CD4-positive, alpha-beta T cell (primary cell): ENCODE measurements at regions not wholly inside any gene's neighbourhood (a gene's known extent, or its start where the extent isn't known, plus 50 kb on each side); places are given as distances from the start of the nearest gene placed in this dataset.

Experiments
- ATAC-seq: fragments of 200-7000 bp; cut with Tn5 transposase; one replicate; pipeline ENCODE4 v1.10.0; 2022; ENCODE audit warnings: mild to moderate bottlenecking; ENCODE audit not compliant: poor library complexity
- CTCF ChIA-PET: fragments of 350-600 bp; sonication (Branson Sonifier 250); formaldehyde crosslinking; loops from one replicate; lab custom pipeline; 2021; ENCODE audit warnings: antibody characterized with exemption, inconsistent platforms; lab: Charles Lee
- POLR2A ChIA-PET: fragments of 350-600 bp; sonication (Branson Sonifier 250); formaldehyde crosslinking; loops from one replicate; lab custom pipeline; 2021; ENCODE audit warnings: antibody characterized with exemption, inconsistent platforms; lab: Charles Lee
- DNase-seq, 14 experiments: peaks; one replicate each; pipeline ENCODE4 v3.0.0-alpha.2; 2013 to 2020; ENCODE audit warnings: mixed read lengths in 2 of 14
- H3K27ac ChIP-seq, 2 donors: one replicate each; pipeline versions ENCODE4 v1.5.1 to v1.7.0; 2013; ENCODE audit warnings: low read length in 2 of 2, low read depth in 1 of 2, mild to moderate bottlenecking in 1 of 2
- H3K27me3 ChIP-seq, 2 experiments: 1 replicate in 1 of 2; 2 replicates in 1 of 2; pipeline versions ENCODE4 v1.6.1 to v1.7.0; 2013; ENCODE audit warnings: low read length in 2 of 2, control low read depth in 1 of 2, mild to moderate bottlenecking in 1 of 2, moderate library complexity in 1 of 2; ENCODE audit not compliant: insufficient read depth in 2 of 2, control insufficient read depth in 1 of 2
- H3K36me3 ChIP-seq: one replicate; pipeline ENCODE4 v1.6.1; 2013; ENCODE audit warnings: low read length, control low read depth; ENCODE audit not compliant: insufficient read depth
- H3K4me1 ChIP-seq: one replicate; pipeline ENCODE4 v1.6.1; 2013; ENCODE audit warnings: low read length, control low read depth; ENCODE audit not compliant: insufficient read depth
- H3K4me3 ChIP-seq: one replicate; pipeline ENCODE4 v1.5.1; 2013; ENCODE audit warnings: mild to moderate bottlenecking, low read length, moderate library complexity
- H3K9me3 ChIP-seq, 2 experiments: 1 replicate in 1 of 2; 2 replicates in 1 of 2; pipeline versions ENCODE4 v1.6.1 to v1.7.0; 2013; ENCODE audit warnings: low read length in 2 of 2, mild to moderate bottlenecking in 2 of 2, control low read depth in 1 of 2, moderate library complexity in 1 of 2; ENCODE audit not compliant: control insufficient read depth in 1 of 2, insufficient read depth in 1 of 2
- H3K27ac Mint-ChIP-seq: one replicate; pipeline ENCODE4 v1.8.0; 2020; ENCODE audit warnings: mixed read lengths
- H3K27me3 Mint-ChIP-seq: one replicate; pipeline ENCODE4 v1.8.0; 2021; ENCODE audit warnings: mixed read lengths
- H3K36me3 Mint-ChIP-seq: one replicate; pipeline ENCODE4 v1.8.0; 2021; ENCODE audit warnings: low read depth, mixed read lengths
- H3K4me1 Mint-ChIP-seq: one replicate; pipeline ENCODE4 v1.8.0; 2021; ENCODE audit warnings: low read depth, mixed read lengths
- H3K4me3 Mint-ChIP-seq: one replicate; pipeline ENCODE4 v1.8.0; 2020; ENCODE audit warnings: mild to moderate bottlenecking, mixed read lengths
- H3K9me3 Mint-ChIP-seq: one replicate; pipeline ENCODE4 v1.8.0; 2020; ENCODE audit warnings: mixed read lengths
- intact Hi-C, 2 experiments: fragments of 100-400 bp; cut with DNase I in 1 of 2; cut with micrococcal nuclease in 1 of 2; formaldehyde crosslinking; loops; one replicate each; pipeline versions ENCODE4 v1.15.1 to v1.9.0; 2023 to 2025; cut with DNase I, micrococcal nuclease
- TF ChIP-seq, protein P1 (sequence below): fragments of 200-600 bp; IDR thresholded peaks from one replicate; pipeline ENCODE4 v1.8.0; 2022; ENCODE audit warnings: antibody characterized with exemption, mild to moderate bottlenecking

DNA sequence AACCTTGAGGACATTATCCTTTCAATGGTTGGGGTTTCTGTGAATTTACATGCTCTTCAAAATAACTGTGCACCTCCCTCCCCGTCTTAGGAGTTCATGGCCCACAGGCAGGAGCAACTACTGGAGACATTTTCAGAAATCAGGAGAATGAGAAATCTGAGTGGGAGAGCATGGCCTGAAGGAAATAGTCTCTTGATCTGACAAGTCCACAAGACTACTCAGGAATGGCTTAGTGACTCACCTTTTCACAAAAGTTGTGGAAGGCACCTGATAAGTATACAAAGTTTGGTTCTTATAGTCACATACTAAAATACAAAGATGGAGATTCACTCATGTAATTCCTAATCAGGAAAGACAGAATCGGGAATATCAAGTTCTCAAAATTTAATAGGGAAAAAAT lies 83.6 kb upstream of the NCKAP5 start:
- H3K4me3 Mint-ChIP-seq, result no peak overlapping the region
- CTCF ChIA-PET, result no interaction called here
- H3K27me3 ChIP-seq, result no peaks in the 10 kb centered on the region
- ATAC-seq (no peak), DNase-seq (no peak)
- H3K4me1 Mint-ChIP-seq, result no peaks in the 10 kb centered on the region
- TF ChIP-seq, protein P1, sequence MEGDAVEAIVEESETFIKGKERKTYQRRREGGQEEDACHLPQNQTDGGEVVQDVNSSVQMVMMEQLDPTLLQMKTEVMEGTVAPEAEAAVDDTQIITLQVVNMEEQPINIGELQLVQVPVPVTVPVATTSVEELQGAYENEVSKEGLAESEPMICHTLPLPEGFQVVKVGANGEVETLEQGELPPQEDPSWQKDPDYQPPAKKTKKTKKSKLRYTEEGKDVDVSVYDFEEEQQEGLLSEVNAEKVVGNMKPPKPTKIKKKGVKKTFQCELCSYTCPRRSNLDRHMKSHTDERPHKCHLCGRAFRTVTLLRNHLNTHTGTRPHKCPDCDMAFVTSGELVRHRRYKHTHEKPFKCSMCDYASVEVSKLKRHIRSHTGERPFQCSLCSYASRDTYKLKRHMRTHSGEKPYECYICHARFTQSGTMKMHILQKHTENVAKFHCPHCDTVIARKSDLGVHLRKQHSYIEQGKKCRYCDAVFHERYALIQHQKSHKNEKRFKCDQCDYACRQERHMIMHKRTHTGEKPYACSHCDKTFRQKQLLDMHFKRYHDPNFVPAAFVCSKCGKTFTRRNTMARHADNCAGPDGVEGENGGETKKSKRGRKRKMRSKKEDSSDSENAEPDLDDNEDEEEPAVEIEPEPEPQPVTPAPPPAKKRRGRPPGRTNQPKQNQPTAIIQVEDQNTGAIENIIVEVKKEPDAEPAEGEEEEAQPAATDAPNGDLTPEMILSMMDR, result no peak
- POLR2A ChIA-PET, result no interaction called here
- H3K9me3 Mint-ChIP-seq, result no peaks in the 10 kb centered on the region
- no peak overlapping the region for H3K27ac Mint-ChIP-seq
- no peaks in the 10 kb centered on the region for H3K36me3 ChIP-seq
- H3K4me1 ChIP-seq, result no peaks in the 10 kb centered on the region
- H3K4me3 ChIP-seq, result no peak overlapping the region
- H3K27me3 Mint-ChIP-seq, result no peaks in the 10 kb centered on the region
- H3K9me3 ChIP-seq, result no peaks in the 10 kb centered on the region
- no peaks in the 10 kb centered on the region for H3K36me3 Mint-ChIP-seq
- intact Hi-C loops, result no loop called here
- no peak overlapping the region for H3K27ac ChIP-seq

DNA sequence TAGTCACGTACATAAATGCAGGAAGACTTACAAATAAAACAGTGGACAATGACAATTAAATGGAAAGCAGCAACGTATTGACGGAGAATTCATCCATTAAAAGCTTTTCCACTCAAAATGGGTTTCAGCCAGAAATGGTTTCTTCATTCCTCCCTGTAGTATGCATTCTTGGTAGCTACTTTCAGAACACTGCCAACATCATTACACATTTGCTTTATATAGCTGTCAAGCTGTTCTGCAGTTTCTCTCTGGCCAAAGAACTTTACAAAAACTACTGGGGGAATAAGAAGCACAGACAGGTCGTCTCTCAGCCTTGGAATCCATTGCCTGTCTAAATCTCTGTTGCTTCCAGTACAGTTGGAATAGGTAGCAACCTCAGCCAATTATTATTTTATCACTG lies 84.1 kb upstream of the NCKAP5 start:
- TF ChIP-seq, protein P1, result no peak
- Mint-ChIP-seq H3K27me3 (no peaks in the 10 kb centered on the region), H3K4me1 (no peaks in the 10 kb centered on the region), H3K27ac (no peak overlapping the region), H3K4me3 (no peak overlapping the region), H3K9me3 (no peaks in the 10 kb centered on the region), H3K36me3 (no peaks in the 10 kb centered on the region)
- Histone ChIP-seq H3K36me3 (no peaks in the 10 kb centered on the region), H3K4me1 (no peaks in the 10 kb centered on the region), H3K9me3 (no peaks in the 10 kb centered on the region), H3K27ac (no peak overlapping the region), H3K27me3 (no peaks in the 10 kb centered on the region), H3K4me3 (no peak overlapping the region)
- DNase-seq (no peak), ATAC-seq (no peak)
- CTCF ChIA-PET, result no interaction called here
- intact Hi-C loops, result no loop called here
- POLR2A ChIA-PET, result no interaction called here

DNA sequence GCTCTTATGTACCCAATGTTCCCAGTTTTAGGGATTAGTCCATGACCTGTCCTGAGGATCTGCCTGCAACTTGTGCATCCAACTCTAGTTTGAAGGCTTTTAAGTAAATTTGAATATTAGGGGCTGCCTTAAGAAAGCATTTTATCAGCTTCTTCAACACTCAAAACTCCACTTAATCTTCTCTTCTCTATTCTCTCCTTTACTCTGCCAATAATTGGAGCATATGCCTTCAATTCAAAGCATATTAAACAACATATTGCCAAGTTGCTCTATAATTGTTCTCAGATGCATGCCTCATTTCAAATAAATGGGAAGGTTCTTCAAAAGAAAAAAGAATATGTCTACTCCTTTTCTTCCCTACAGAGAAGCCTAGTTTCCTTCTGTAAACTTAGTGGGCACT lies 84.8 kb upstream of the NCKAP5 start:
- no peaks in the 10 kb centered on the region for H3K36me3 ChIP-seq
- no peaks in the 10 kb centered on the region for H3K9me3 ChIP-seq
- Mint-ChIP-seq H3K36me3 (no peaks in the 10 kb centered on the region), H3K4me3 (no peak overlapping the region), H3K9me3 (no peaks in the 10 kb centered on the region), H3K27ac (no peak overlapping the region), H3K4me1 (no peaks in the 10 kb centered on the region), H3K27me3 (no peaks in the 10 kb centered on the region)
- no peaks in the 10 kb centered on the region for H3K27me3 ChIP-seq
- H3K4me1 ChIP-seq, result no peaks in the 10 kb centered on the region
- H3K4me3 ChIP-seq, result no peak overlapping the region
- ATAC-seq (no peak), DNase-seq (no peak)
- TF ChIP-seq, protein P1, result no peak
- ChIA-PET POLR2A (no interaction called here), CTCF (no interaction called here)
- H3K27ac ChIP-seq, result no peak overlapping the region
- intact Hi-C loops, result no loop called here
